Body of pancreas (tissue), 4 donors: ENCODE measurements at regions not wholly inside any gene's neighbourhood (a gene's known extent, or its start where the extent isn't known, plus 50 kb on each side); places are given as distances from the start of the nearest gene placed in this dataset.

Experiments
- ATAC-seq: fragments of 150-250 bp; one replicate; pipeline ENCODE4 v1.9.1; 2016
- DNase-seq, 4 donors: peaks; one replicate each; pipeline ENCODE4 v3.0.0-alpha.2; 2019
- H3K27ac ChIP-seq, 4 donors: fragments of 200-600 bp; sonication (generic); 1 replicate in 3 of 4; 2 replicates in 1 of 4; pipeline versions ENCODE4 v1.5.1 to v1.6.1; 2016 to 2019; ENCODE audit warnings: mild to moderate bottlenecking in 1 of 4, mixed read lengths in 1 of 4, moderate library complexity in 1 of 4
- H3K27me3 ChIP-seq, 2 donors: fragments of 200-600 bp; sonication (generic); one replicate each; pipeline ENCODE4 v1.6.0; 2016; ENCODE audit warnings: mild to moderate bottlenecking in 1 of 2
- H3K36me3 ChIP-seq, 2 donors: fragments of 200-600 bp; sonication (generic); replicated peaks in 1 of 2; 2 replicates each; pipeline ENCODE4 v1.5.1; 2016; ENCODE audit warnings: low read depth in 2 of 2; ENCODE audit not compliant: insufficient read depth in 1 of 2
- H3K4me1 ChIP-seq: fragments of 200-600 bp; sonication (generic); one replicate; pipeline ENCODE4 v1.6.0; 2016
- H3K4me3 ChIP-seq, 2 donors: fragments of 200-600 bp; sonication (generic); 1 replicate in 1 of 2; 2 replicates in 1 of 2; pipeline ENCODE4 v1.5.1; 2016 to 2019
- H3K9me3 ChIP-seq, 3 donors: fragments of 200-600 bp; sonication (generic); 1 replicate in 2 of 3; 2 replicates in 1 of 3; pipeline ENCODE4 v1.5.1; 2016
- CTCF ChIP-seq, 7 experiments: fragments of 450-650 bp in 4 of 7; fragments of 200-600 bp in 3 of 7; sonication (generic) in 3 of 7; IDR thresholded peaks; one replicate each; pipeline ENCODE4 v1.5.1; 2016 to 2019; ENCODE audit warnings: antibody characterized with exemption in 7 of 7
- POLR2A ChIP-seq, 3 donors: fragments of 450-650 bp; IDR thresholded peaks; one replicate each; pipeline ENCODE4 v1.6.1; 2016; ENCODE audit warnings: antibody characterized with exemption in 3 of 3, mild to moderate bottlenecking in 2 of 3
- WGBS, 2 donors: methylation state at CpG; one replicate each; pipeline ENCODE4 v1.1.5; 2017; 5-methylcytosine and 5-hydroxymethylcytosine counted together
- intact Hi-C: fragments of 100-400 bp; cut with DNase I; formaldehyde crosslinking; loops from one replicate; pipeline ENCODE4 v1.15.1; 2023

DNA sequence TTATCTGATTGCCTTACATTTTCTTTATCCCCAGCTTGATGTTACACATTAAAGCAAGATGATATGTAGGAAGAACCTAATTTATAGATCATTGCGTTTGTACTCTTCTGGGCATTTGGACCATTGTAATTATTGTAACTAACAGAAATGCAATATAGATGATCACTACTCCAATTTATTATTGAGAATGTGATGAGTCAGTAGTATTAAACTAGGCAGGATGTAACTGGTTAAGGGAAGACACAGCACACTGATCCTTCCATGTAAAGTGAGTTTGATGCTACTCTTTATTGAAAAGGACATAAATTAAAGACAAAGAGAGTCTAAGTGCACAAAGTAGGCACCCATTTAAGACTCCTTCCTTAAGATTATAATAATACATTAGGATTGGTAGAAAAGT lies 223.8 kb downstream of the KIF2B start:
- no peak overlapping the region for H3K27ac ChIP-seq
- 66 to 73% methylated on average over 1 of the region's 1 CpG for WGBS, 2 donors
- no peak for DNase-seq
- no peaks in the 10 kb centered on the region for H3K4me1 ChIP-seq
- no peak for TF ChIP-seq POLR2A (IDR thresholded peaks at IDR 0.05)
- no peak for TF ChIP-seq CTCF (IDR thresholded peaks at IDR 0.05)
- H3K4me3 ChIP-seq = no peak overlapping the region
- H3K27me3 ChIP-seq = no peaks in the 10 kb centered on the region
- H3K36me3 ChIP-seq = no peaks in the 10 kb centered on the region
- intact Hi-C loops = no loop called here
- H3K9me3 ChIP-seq = peaks cover 0 to 9% (median 0%) of the 10 kb centered on the region in 3 donors
- no peak for ATAC-seq

- DNase-seq (no peak), ATAC-seq (no peak)
- intact Hi-C loops = no loop called here
- H3K9me3 ChIP-seq = no peaks in the 10 kb centered on the region
- no peaks in the 10 kb centered on the region for H3K4me1 ChIP-seq
- H3K36me3 ChIP-seq = no peaks in the 10 kb centered on the region
- H3K4me3 ChIP-seq = no peak overlapping the region
- WGBS, 2 donors = 53 to 67% methylated on average over 1 of the region's 1 CpG
- H3K27ac ChIP-seq = no peak overlapping the region
- no peak for TF ChIP-seq CTCF (IDR thresholded peaks at IDR 0.05)
- H3K27me3 ChIP-seq = no peaks in the 10 kb centered on the region
Observed at GRCh38 chr17:54063639-54064038, 240.9 kb downstream of the KIF2B start.

DNA sequence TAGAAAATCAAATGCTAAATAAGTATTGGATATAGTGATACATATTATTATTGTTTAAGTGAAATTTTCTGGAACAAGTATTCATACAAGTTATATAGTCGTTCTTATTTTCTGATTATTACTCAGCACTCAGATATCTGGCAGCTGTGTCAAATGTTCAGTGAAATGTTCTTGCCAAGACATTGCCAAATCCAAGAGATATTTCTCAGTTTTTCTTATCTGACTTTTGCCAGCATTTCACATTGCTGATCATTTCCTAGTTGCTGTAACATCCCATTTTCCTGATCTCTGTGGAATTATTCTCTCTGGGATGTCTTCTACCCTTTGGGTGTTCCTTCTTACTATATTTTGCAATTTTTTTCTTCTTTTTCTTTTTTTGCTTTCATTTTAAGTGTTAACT lies 262.3 kb downstream of the KIF2B start:
- Histone ChIP-seq H3K9me3 (no peaks in the 10 kb centered on the region), H3K4me1 (no peaks in the 10 kb centered on the region), H3K36me3 (no peaks in the 10 kb centered on the region), H3K27me3 (no peaks in the 10 kb centered on the region), H3K4me3 (no peak overlapping the region), H3K27ac (no peak overlapping the region)
- intact Hi-C loops = no loop called here
- no peak for TF ChIP-seq CTCF (IDR thresholded peaks at IDR 0.05)
- TF ChIP-seq POLR2A (IDR thresholded peaks at IDR 0.05) = no peak
- ATAC-seq (no peak), DNase-seq (no peak)
- 15 to 35% methylated on average over 1 of the region's 1 CpG for WGBS, 2 donors

DNA sequence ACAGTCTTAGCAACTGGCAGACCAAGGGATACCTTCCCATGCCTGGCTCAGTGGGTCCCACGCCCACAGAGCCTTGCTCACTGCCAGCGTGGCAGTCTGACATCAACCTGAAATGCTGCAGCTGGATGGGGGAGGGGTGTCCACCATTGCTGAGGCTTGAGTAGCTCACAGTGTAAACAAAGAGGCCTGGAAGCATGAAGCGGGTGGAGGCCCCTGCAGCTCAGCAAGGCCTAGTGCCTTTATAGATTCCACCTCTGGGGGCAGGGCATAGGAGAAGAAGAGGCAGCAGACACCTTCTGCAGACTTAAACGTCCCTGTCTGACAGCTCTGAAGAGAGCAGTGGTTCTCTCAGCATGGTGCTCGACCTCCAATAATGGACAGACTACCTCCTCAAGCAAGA lies 263.2 kb downstream of the KIF2B start:
- intact Hi-C loops = no loop called here
- whole genome bisulfite sequencing, 2 donors = 31 to 44% methylated on average over 3 to 5 of the region's 5 CpGs

More for the DNA sequence above, 263.2 kb downstream of the KIF2B start:
- H3K27me3 ChIP-seq = no peaks in the 10 kb centered on the region
- H3K27ac ChIP-seq = no peak overlapping the region
- DNase-seq = peak in 2 of 4 donors; percentile 7 to 17
- no peak for ATAC-seq
- H3K4me1 ChIP-seq = no peaks in the 10 kb centered on the region
- H3K9me3 ChIP-seq = no peaks in the 10 kb centered on the region
- H3K36me3 ChIP-seq = no peaks in the 10 kb centered on the region
- TF ChIP-seq POLR2A (IDR thresholded peaks at IDR 0.05) (no peak), CTCF (IDR thresholded peaks at IDR 0.05) (no peak)
- no peak overlapping the region for H3K4me3 ChIP-seq
